ENCODE measurements at regions not wholly inside any gene's neighbourhood (a gene's known extent, or its start where the extent isn't known, plus 50 kb on each side); places are given as distances from the start of the nearest gene placed in this dataset.

GRCh38 chr7:35565927-35566326 is 129.0 kb downstream of the HERPUD2 start:
- Histone ChIP-seq H3K9me3 (replicated peaks in 1 of 3) (no peaks in the 10 kb centered on the region), H3K36me3 (replicated peaks in 1 of 2) (no peaks in the 10 kb centered on the region), H3K27ac (no peak overlapping the region), H3K4me3 (no peak overlapping the region), H3K27me3 (no peaks in the 10 kb centered on the region), H3K4me1 (replicated peaks in 1 of 2) (no peaks in the 10 kb centered on the region)
- DNase-seq, result no peak
- TF ChIP-seq CTCF (IDR thresholded peaks at IDR 0.05), result no peak
- intact Hi-C loops (cut with DNase I), result no loop called here
- WGBS, 4 donors, result 50 to 69% (median 55%) methylated on average over 3 of the region's 3 CpGs

GRCh38 chr7:35558841-35559240 is 136.1 kb downstream of the HERPUD2 start:
- Histone ChIP-seq H3K27ac (no peak overlapping the region), H3K9me3 (replicated peaks in 1 of 3) (no peaks in the 10 kb centered on the region), H3K27me3 (no peaks in the 10 kb centered on the region), H3K36me3 (replicated peaks in 1 of 2) (no peaks in the 10 kb centered on the region), H3K4me1 (replicated peaks in 1 of 2) (no peaks in the 10 kb centered on the region), H3K4me3 (no peak overlapping the region)
- 77 to 87% (median 85%) methylated on average over 4 of the region's 4 CpGs for WGBS, 4 donors
- intact Hi-C loops (cut with DNase I), result no loop called here
- no peak for TF ChIP-seq POLR2A (IDR thresholded peaks at IDR 0.05)
- TF ChIP-seq CTCF (IDR thresholded peaks at IDR 0.05), result no peak
- peak in 1 of 7 donors; percentile 13 for DNase-seq

- no peak overlapping the region for H3K27ac ChIP-seq
- H3K9me3 ChIP-seq (replicated peaks in 1 of 3), result no peaks in the 10 kb centered on the region
- intact Hi-C loops (cut with DNase I), result no loop called here
- WGBS, 4 donors, result 64 to 73% (median 71%) methylated on average over 8 of the region's 8 CpGs
- no peaks in the 10 kb centered on the region for H3K4me1 ChIP-seq (replicated peaks in 1 of 2)
- no peak overlapping the region for H3K4me3 ChIP-seq
- no peaks in the 10 kb centered on the region for H3K27me3 ChIP-seq
- peak in 1 of 7 donors; percentile 39 for DNase-seq
- no peaks in the 10 kb centered on the region for H3K36me3 ChIP-seq (replicated peaks in 1 of 2)
- no peak for TF ChIP-seq CTCF (IDR thresholded peaks at IDR 0.05)
- TF ChIP-seq POLR2A (IDR thresholded peaks at IDR 0.05), result no peak
These were observed 138.1 kb downstream of the HERPUD2 start for GRCh38 chr7:35556515-35557471.

GRCh38 chr7:35555934-35556333 is 139.0 kb downstream of the HERPUD2 start:
- WGBS, 4 donors, result 42 to 65% (median 61%) methylated on average over 4 of the region's 4 CpGs
- DNase-seq, result no peak

More at GRCh38 chr7:35555934-35556333, 139.0 kb downstream of the HERPUD2 start:
- H3K9me3 ChIP-seq (replicated peaks in 1 of 3), result no peaks in the 10 kb centered on the region
- no peaks in the 10 kb centered on the region for H3K27me3 ChIP-seq
- no peak overlapping the region for H3K27ac ChIP-seq
- no peaks in the 10 kb centered on the region for H3K4me1 ChIP-seq (replicated peaks in 1 of 2)
- H3K4me3 ChIP-seq, result no peak overlapping the region
- TF ChIP-seq POLR2A (IDR thresholded peaks at IDR 0.05) (no peak), CTCF (IDR thresholded peaks at IDR 0.05) (no peak)
- intact Hi-C loops (cut with DNase I), result no loop called here
- no peaks in the 10 kb centered on the region for H3K36me3 ChIP-seq (replicated peaks in 1 of 2)
